22Rv1 (cell line): ENCODE measurements at regions not wholly inside any gene's neighbourhood (a gene's known extent, or its start where the extent isn't known, plus 50 kb on each side); places are given as distances from the start of the nearest gene placed in this dataset.

Source experiments
- CTCF ChIP-seq: fragments of 450-650 bp; IDR thresholded peaks from 2 replicates; pipeline ENCODE4 v1.5.1; 2017; ENCODE audit warnings: mild to moderate bottlenecking
- ZFX ChIP-seq: fragments of 450-650 bp; IDR thresholded peaks from 2 replicates; pipeline ENCODE4 v1.6.1; 2017; ENCODE audit warnings: antibody characterized with exemption, borderline replicate concordance

- no peak for TF ChIP-seq CTCF
- no peak for TF ChIP-seq ZFX
These were observed 140.2 kb downstream of the ENC1 start for GRCh38 chr5:74500110-74500917.
